ENCODE measurements at regions not wholly inside any gene's neighbourhood (a gene's known extent, or its start where the extent isn't known, plus 50 kb on each side); places are given as distances from the start of the nearest gene placed in this dataset.

- TF ChIP-seq CTCF (IDR thresholded peaks at IDR 0.05) (no peak), ZFX (IDR thresholded peaks at IDR 0.05; ENCODE audit: borderline replicate concordance) (no peak)
These were observed 615.7 kb upstream of the SALL1 start for GRCh38 chr16:51766739-51767138.
